ENCODE measurements at regions not wholly inside any gene's neighbourhood (a gene's known extent, or its start where the extent isn't known, plus 50 kb on each side); places are given as distances from the start of the nearest gene placed in this dataset.

GRCh38 chr6:44559486-44560270 lies 172.2 kb downstream of the CDC5L start:
- DNase-seq (ENCODE audit: low read depth), result no peak

DNA sequence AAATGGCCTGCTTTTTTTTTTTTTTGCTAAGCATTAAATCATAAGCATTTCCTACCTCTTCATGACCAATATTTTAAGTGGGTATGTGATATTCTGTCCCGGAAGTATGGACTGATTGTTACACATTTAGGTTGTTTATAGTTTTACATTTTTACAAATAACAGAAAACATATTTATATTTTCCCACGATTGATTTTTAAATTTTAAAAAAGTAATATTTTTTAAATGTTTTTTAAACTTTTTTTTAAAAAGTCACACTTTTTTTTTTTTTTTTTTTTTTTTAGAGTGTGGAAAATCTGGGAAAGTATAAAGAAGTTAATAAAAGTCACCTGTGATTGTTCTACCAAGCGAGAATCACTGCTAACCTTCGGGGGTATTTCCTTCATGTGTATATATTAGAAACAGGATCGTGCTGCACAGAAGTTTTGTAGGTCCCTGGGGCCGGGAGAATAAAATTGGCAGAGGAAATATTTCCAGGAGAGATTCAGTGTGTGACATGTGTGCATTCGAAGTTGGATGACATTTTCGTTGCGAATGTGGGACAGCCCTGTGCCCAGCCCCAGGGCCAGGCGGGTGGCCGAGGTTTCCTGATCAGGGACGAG lies 173.1 kb downstream of the CDC5L start:
- no peak for DNase-seq (ENCODE audit: low read depth)

DNA sequence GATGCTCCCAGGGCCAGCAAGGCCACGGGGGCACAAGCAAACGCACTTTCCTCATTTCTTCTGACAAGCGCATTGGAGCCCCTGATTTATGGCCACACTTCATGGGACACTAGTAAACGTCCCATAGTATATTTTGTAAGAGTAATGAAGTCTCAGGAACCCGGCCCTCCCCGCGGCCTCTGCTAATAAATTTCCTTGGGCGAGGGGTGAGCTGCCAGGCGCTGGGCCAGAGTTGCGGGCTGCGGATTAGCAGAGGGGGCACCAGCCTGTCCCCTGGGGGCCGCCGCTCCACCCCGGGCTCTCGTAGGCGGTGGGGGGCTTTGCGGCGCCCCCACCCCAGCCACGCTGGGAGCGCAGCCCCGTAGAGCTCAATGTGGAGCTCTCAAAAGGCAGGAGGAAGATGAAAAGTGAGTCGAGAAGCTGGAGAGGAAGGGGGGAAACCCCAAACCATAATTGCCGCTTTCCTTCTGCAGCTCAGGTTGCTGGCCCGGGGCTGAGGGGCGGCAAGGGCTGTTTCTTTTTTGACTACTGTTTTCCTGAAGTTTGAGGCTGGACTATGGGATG lies 173.6 kb downstream of the CDC5L start:
- DNase-seq (ENCODE audit: low read depth), result no peak

DNA sequence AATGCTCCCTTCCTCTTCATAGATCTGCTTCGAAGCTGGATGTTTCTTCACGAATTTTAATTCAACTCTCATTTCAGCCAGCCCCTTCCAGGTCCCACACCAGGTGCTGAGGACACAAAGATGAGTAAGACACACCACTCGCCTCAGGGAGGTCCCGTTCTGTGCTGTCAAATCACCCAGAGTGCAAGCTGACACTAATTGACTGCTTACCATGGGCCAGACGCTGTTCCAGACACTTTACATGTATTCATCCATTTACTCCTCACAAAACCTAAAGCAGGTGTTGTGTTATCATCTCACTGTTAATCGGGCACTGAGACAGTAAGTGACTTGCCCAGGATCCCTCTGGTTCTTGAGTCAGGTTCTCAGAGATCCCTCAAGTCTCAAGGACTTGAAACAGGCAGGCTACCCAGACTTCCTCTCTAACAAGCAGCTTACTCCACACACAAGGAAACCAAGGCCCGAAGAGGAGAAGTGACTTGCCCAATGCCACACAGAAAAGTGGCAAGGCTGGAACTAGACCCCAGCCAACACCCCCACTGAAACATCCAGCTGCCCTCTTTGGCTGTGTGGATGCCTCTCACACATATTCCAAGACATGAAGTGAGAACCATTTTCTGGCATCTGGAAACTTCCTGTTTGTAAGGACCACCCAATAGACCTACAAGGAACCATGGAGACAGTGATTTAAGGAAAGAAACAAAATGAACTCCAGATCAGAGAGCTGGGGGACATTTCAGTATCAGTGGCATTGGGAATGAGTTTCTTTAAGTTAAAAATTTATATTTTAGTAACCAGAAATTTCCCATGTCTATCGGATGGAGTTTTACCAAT lies 174.5 kb downstream of the CDC5L start:
- no peak for DNase-seq (ENCODE audit: low read depth)

- no peak for DNase-seq (ENCODE audit: low read depth)
Observed at GRCh38 chr6:44563397-44563796, 175.9 kb downstream of the CDC5L start.

- DNase-seq (ENCODE audit: low read depth), result no peak
Observed at GRCh38 chr6:44564906-44565524, 177.5 kb downstream of the CDC5L start.

DNA sequence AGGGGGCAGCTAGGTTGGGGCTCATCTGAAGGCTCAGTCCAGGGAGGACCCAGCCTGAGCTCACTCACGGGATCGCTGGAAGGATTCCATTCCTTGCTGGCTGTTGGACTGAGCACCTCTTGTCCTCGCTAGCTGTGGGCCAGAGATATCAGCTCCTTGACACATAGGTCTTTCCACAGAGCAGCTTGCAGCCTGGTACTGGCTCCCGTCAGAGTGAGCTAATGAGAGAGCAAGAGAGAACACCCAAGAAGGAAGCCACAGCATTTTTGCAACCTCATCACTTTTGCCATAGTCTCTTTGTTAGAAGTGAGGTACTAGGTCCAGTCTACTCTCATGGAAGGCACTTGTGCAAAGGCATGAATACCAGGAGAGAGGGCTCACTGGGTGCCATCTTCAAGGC lies 179.9 kb downstream of the CDC5L start:
- no peak for DNase-seq (ENCODE audit: low read depth)

GRCh38 chr6:44569131-44569530 lies 181.6 kb downstream of the CDC5L start:
- no peak for DNase-seq (ENCODE audit: low read depth)

DNA sequence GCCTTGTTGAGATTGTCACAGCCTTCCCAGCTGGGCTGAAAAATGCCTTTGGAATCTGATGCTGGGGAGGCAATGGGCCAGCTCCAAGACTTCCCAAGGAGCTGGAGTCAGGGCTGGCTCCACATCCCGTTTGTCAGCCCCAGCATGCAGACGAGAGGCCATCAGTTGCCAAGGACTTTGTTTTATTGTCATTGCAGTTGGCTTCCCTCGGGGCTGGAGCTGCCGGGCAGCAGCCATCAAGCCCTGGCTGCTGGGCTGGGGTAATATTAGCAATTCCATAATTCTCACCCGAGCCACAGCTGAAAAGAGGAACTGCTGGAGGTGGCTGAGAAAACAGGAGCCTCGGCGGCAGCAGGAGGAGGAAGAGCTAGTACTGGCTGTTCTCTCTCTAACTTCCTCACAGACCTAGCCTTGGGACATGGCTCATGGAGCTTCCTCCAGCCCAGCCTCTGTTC lies 182.5 kb downstream of the CDC5L start:
- DNase-seq (ENCODE audit: low read depth), result no peak

DNA sequence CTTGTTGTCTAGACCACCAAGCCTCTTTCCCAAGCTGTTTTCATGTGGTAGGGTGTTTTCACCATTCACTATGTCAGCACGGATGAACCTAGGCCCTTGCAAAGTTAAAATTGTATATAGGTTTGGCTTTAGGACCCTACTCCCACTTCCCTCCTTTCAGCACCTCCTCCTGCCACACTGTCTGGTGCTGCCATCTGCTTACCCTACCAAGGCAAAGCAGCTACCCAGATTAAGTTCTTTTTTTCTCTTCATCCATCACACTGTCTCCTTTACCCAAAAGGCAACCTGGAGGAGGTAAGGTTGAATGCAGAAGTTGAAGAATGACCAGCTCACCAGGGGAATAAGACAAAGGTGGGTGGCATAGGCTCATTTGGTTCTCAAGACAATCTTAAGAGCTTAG lies 184.0 kb downstream of the CDC5L start:
- DNase-seq (ENCODE audit: low read depth), result no peak

DNA sequence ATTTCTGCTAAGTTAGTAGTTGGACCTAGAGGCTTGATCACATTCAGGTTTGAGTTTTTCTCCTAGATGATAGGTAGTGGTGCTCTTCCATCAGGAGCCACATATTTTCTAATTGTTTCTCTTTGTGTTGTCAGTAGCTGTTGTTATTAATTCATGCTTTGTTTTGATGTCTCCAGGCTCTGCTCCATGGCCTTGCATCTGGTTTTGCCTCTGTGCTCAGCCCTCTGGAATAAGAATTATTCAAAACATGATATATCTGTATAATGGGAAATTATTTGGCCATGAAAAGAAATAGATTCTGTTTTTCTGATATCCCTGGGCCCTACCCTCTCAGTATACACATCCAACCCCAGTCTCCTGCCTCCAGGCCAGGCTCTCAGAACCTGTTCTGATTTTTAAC lies 184.8 kb downstream of the CDC5L start:
- no peak for DNase-seq (ENCODE audit: low read depth)

DNA sequence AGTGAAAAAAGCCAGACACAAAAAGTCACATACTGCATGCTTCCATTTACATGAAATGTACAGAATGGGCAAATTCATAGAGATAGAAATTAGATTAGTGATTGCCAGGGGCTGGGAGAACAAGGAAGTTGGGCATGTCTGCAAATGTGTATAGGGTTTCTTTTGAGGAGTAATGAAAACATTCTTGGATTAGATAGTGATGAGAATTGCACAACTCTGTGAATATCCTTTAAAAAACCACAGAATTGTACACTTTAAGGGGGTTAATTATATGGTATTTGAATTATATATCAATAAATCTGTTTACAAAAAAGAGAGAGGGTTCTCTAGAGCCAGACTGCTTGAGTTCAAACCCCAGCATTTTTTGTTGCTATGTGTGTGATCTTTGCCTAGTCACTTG lies 188.1 kb downstream of the CDC5L start:
- no peak for DNase-seq (ENCODE audit: low read depth)

DNA sequence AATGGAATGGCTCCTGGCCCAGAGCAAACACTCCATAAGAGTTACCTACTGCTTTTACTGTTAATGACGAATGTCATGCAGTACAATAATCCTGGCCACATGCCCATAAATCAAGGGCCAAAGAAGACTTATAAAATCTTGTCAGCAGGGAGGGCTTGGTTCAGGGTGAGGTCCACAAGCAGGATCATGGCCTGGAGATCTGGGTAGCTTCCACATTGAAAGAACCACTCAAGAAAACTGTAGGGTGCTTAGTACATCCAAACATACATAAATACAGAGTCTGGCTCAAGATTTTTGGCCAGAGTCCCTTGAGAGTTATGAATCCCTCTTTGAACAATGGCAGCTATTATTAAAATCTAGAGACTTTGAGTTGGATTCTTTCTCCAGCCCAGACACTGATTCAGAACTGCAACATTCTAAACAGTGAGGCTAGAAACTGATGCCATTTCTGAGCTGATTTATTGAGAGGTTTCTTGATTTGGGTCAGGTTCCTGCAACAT lies 188.7 kb downstream of the CDC5L start:
- no peak for DNase-seq (ENCODE audit: low read depth)

GRCh38 chr6:44580901-44581300 lies 193.4 kb downstream of the CDC5L start:
- DNase-seq (ENCODE audit: low read depth), result no peak

DNA sequence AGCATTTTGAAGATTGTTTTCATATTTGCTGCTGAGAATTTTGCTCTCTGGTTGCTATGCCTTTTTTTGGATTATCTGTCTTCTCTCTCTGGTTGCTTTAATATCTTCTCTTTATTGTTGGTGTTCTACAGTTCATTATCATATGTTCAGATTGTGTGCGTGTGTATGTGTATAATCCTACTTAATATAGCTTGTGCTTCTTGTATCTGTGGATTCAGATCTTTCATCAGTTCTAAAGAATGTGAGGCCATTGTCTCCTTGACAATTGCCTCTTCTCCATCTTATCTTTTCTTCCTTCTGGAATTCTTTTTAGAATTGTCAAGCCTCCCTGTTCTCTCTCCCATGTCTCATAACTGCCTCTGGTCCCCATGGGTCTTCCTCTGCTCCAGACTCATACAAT lies 195.4 kb downstream of the CDC5L start:
- DNase-seq (ENCODE audit: low read depth), result no peak

DNA sequence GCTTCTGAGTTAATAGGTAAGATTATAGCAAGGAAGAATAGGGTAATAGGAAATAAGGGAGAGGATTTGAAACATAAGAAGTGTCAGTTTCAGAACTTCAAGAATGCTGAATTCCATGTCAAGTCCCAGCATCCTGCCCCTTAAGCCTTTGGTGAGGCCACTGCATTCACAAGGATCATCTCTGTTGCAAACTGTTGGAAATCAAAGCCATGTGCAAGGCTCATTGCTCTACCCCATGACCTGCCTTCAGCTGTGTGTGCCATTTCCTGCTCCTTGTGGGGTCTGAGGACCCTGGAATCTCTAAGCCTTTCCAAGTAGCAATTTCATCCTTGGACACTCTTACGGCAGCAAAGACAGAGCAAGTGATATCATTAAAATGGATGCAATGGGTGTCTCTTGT lies 203.0 kb downstream of the CDC5L start:
- no peak for DNase-seq (ENCODE audit: low read depth)

- no peak for DNase-seq (ENCODE audit: low read depth)
Observed at GRCh38 chr6:44593539-44593944, 206.0 kb downstream of the CDC5L start.

DNA sequence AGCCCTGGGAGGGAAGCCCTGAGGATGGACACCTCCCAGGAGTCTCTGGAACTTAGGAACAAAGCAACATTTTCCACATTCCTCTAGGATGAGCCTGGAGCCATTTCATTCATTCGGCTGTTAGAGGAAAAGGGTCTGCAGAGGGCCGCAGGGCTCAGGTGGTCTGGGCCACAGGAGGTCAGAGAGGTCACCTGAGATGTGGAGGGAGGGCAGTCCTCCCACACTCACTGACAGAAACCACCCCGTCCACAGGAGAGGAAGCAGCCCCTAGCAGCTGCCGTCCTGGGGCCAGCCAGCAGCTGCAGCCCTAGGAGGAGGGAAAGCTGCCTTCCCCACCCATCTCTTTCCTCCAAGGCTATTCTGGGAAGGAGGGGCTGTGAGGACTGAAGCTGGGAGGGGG lies 207.0 kb downstream of the CDC5L start:
- no peak for DNase-seq (ENCODE audit: low read depth)

- DNase-seq (ENCODE audit: low read depth), result no peak
Observed at GRCh38 chr6:44598679-44599078, 211.2 kb downstream of the CDC5L start.

DNA sequence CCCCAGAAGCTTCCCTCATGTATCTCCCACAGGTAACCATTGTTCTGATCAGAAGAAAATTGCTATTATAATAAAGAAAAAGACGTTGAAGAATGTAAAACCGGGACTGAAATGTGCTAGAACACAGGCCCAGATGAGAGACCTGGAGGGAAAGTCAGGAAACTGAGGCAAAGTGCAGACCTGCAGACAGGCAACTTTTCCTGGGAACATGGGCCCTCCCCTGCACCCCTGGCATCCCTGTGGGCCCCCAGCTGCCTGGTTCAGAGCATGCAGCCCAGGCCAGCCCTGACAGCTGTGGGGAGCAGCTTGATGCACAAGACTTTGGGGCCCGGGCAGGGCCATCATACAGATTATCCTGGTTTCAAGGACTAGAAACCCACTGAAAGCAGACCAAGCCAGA lies 212.2 kb downstream of the CDC5L start:
- no peak for DNase-seq (ENCODE audit: low read depth)

GRCh38 chr6:44603044-44603686 lies 215.7 kb downstream of the CDC5L start:
- DNase-seq (ENCODE audit: low read depth), result no peak
